ENCODE measurements at regions not wholly inside any gene's neighbourhood (a gene's known extent, or its start where the extent isn't known, plus 50 kb on each side); places are given as distances from the start of the nearest gene placed in this dataset.
"Not testable (repeated sequence)": the region's sequence is repeated elsewhere in the genome, so short reads cannot be mapped to it uniquely, and the experiment has no call there.

DNA sequence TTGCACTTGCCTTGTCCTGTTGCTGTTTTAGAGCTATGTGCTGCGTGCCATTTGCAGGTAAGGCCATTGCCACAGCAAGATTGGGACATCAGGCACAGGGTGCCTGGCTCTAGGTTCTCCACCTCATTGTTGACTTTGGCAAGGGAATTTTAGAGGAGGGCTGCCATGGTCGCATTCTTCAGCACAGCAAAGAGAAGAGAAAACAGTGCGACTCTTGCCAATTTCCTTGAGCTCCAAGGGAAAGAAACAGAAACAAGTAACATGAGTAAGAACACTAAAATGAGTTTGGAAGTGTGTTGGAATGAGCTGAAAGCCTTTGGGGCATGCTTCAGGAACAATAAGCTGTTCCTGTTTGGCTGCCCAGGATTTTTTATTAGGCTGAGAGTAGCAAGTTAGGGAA is 188.1 kb upstream of the IL12B start:
- DNase-seq (ENCODE audit: low read depth) = no peak
- H3K4me3 ChIP-seq (ENCODE audit: low read depth, low read length) = no peak overlapping the region

DNA sequence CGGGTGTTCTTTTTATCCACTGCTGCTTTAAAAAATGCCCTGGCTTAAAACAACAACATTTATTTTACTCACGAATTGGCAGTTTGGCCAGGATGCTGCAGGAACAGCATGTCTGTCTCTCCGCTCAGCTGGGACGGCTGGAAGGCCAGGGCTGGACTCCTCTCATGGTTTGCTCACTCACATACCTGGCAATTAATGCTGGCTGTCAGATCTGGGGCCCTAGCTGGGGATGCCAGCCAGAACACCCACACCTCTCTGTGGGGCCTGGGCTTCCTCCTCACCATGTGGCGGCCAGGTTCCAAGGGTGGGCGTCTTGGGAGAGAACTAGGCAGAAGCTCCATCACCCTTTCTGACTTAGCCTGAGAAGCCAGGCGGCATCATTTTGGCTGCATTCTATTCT is 189.1 kb upstream of the IL12B start:
- DNase-seq (ENCODE audit: low read depth) = no peak

DNA sequence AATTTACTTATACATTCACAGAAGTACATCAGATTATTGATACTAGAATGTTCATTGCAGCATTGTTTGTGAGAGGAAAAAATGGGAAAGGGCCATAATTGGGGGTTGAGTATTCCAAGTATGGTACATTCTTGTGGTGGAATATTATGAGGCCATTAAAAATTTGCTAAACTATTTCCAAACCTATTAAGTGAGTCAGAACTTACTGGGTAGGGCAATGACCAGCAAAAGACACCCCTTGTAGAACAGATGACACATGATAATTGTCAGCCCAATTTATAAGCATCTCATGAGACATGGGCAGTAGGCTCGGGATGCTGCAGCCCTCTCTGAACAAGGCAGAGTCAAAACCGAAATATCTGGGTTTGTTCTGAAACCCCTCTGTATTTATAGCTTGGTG is 192.6 kb upstream of the IL12B start:
- H3K4me3 ChIP-seq (ENCODE audit: low read depth, low read length) = no peak overlapping the region
- no peak for DNase-seq (ENCODE audit: low read depth)

More for the DNA sequence above, 189.1 kb upstream of the IL12B start:
- H3K4me3 ChIP-seq (ENCODE audit: low read depth, low read length) = no peak overlapping the region

DNA sequence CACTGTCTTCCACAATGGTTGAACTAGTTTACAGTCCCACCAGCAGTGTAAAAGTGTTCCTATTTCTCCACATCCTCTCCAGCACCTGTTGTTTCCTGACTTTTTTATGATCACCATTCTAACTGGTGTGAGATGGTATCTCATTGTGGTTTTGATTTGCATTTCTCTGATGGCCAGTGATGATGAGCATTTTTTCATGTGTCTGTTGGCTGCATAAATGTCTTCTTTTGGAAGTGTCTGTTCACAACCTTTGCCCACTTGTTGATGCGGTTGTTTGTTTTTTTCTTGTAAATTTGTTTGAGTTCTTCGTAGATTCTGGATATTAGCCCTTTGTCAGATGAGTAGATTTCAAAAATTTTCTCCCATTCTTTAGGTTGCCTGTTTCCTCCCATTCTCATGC is 194.0 kb upstream of the IL12B start:
- DNase-seq (ENCODE audit: low read depth); H3K4me3 ChIP-seq (ENCODE audit: low read depth, low read length): not testable (repeated sequence)

DNA sequence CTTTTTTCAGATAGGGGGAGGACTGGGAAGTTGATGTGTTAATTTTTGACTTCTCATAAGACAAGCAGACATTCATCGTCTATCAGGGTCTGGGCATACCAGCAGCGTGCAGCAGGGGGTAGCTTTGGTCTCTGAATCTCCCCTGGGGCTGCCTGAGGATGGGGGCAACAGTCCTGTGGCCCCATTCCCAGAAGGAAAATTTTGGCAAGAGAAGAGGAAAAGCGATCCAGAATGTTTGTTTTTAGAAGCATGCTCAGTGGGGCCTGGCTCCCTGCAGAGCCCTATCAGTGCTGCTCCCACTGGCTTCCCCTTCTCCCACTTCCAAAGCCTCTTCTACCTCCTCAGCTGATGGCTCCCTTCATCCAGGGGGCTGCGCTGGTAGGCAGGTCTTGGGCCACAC is 194.8 kb upstream of the IL12B start:
- DNase-seq (ENCODE audit: low read depth) = no peak
- no peak overlapping the region for H3K4me3 ChIP-seq (ENCODE audit: low read depth, low read length)

DNA sequence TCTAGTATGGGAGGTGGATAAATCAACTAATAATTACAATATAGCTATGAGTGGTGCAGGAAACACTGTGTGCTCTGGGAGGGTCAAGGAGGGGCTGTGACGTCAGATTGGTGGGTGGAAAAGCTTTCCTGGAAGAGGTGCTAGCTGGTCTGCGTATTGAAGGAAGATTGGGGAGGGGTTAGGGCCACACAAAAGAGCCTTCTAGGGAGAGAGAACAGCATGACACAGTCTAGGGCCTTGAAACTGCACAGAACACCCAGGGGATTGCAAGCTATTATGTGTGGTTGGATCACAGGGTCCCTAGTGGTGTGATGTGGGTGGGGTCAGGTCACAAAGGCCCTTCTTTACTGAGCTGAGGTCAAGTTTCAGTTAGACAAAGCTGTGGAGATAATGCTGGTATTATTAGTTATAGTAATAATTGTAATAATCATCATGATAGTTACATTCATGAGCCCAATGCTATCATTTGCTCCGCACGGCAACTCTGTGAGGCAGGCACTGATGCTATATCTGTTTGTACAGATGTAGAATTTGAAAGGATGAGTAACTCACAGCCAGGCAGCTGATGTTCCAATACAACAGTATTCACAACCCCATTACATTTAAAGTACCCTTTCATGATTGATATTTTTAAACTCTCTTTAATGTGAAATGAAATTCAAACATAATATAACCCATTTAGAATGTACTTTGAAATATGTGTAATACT is 197.4 kb upstream of the IL12B start:
- no peak for DNase-seq (ENCODE audit: low read depth)
- no peak overlapping the region for H3K4me3 ChIP-seq (ENCODE audit: low read depth, low read length)

DNA sequence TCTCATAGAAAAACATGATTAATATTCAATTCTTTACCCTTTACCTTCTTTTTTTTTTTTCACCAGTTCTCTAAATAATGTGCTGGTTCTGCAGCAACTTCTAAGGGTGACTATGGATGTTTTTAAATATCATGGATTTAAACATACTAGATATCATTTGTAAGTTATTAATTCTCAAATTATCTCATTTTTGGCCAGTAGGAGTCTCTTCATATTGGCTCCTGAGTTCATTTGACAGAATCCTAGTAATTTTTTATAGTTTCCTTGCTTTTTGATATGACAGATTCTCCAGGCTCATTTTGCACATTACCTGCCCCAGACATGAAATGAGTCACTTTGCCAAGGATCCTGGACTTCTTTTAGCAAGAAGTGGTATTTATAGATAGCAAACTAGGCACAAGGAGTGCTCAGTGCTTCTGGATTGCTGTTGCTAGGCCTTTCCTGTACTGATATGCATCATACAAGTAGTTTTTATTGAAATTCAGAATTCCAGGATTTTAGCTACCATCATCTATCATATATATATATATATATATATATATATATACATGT is 201.3 kb upstream of the IL12B start:
- no peak overlapping the region for H3K4me3 ChIP-seq (ENCODE audit: low read depth, low read length)
- no peak for DNase-seq (ENCODE audit: low read depth)

DNA sequence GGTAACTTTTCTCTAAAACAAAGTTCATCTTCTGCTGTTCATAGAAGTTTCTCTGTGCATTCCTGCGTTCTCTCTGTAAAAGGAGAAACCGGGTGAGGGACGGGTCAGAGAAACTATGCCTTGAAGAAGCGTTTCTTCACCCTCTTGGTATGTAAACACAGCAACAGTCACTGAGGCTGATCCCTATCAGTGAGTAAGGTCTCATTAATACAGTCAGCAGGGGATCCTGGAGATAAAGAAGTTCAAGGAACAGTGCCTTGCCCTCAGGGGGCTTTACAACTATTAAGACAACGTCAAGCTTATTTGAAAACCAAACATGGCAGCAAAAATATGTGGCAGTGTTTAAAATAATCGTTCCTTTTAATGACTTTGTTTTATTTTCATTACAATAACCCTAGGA is 202.9 kb upstream of the IL12B start:
- no peak for DNase-seq (ENCODE audit: low read depth)

DNA sequence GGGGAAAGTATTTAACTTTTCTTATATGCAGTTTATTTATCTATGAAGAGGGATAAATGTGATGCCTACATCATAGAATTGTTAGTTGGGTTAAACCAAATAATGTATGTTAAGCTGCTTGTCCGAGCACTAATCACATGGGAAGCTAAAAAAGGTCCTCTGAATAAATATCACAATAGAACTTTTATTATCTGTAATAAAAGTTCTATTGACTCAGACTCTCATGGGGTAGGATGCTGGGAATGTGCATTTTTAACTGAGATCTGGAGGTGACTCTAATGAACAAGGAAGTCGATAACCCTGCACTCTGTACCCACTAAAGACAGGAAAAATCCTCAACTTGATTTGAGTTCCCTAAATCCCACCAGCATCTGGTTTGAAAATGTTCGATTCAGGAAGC is 205.9 kb upstream of the IL12B start:
- DNase-seq (ENCODE audit: low read depth) = no peak
- no peak overlapping the region for H3K4me3 ChIP-seq (ENCODE audit: low read depth, low read length)

More for the DNA sequence above, 202.9 kb upstream of the IL12B start:
- H3K4me3 ChIP-seq (ENCODE audit: low read depth, low read length) = no peak overlapping the region

DNA sequence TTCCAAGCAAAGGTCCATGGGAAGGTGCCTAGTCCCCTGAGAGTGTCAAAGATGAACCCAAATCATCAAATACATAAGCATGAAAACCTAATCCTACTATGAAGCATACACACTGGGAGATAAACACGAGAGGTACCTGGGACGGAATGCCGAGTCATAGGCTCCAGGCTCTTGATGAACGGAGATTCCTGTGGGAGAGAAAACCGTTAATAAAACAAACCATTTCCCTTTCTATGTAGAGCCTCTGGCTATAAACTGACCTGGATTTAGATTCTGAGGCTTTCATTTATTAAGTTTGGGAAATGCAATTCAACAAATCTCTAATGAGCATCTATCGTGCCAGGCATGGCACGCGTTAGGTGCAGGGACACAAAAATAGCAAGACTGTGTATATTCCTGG is 206.4 kb upstream of the IL12B start:
- H3K4me3 ChIP-seq (ENCODE audit: low read depth, low read length) = no peak overlapping the region
- no peak for DNase-seq (ENCODE audit: low read depth)

DNA sequence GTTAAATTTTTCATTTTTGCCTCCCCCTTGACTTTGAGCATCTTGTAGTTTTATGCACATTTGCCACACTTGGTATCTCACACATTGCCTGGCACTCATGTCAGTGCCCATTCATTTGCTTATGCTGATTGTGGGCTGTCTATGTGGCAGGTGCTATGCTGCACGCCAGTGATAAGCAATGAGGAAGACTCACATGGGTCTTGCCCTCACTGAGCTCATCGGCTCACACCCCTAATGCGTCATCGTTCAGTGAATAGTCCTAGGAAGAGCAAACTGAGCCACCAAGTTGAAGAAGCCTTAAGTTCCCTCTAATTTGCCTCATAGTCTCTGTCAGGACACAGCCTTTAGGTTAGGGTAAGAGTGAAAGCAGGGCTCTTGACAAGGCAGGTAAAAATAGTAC is 209.4 kb upstream of the IL12B start:
- no peak overlapping the region for H3K4me3 ChIP-seq (ENCODE audit: low read depth, low read length)
- no peak for DNase-seq (ENCODE audit: low read depth)

DNA sequence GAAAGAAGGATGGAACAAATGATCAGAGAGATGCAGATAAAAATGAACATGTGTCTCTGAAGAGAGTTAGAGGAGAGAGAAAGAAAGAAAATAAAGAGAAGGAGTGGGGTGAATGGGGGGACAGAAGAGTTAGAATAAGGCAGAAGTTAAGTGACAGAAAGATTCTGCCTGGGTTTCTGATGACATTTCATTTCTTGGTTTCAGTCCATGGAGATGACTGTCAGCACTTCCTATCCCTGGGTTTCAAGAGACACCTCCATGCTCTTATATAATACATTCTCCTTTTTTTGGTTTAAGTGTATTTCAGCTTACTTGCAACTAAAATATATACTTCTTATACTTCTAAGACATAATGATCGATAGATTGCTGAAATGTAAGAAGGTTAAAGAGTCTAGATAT is 213.0 kb upstream of the IL12B start:
- DNase-seq (ENCODE audit: low read depth) = no peak
- no peak overlapping the region for H3K4me3 ChIP-seq (ENCODE audit: low read depth, low read length)

DNA sequence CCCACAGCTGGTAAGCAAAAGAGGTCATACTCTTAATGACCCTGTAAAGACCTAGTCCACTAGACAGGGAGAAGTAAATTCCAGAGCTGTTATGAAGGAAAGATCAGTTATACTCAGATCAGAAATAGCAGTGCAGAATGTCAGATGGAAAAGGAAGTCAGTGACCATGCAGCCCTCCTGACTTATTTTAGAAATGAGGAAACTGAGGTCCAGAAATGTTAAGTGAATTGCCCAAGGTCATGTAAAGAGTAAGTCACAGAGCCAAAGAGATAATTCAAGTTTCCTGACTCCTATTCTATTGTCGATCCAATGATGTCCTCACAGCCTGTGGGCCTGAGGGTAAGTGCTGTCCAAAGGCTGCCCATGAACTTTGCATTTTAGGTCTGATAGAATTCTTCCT is 214.9 kb upstream of the IL12B start:
- no peak for DNase-seq (ENCODE audit: low read depth)
- H3K4me3 ChIP-seq (ENCODE audit: low read depth, low read length) = no peak overlapping the region

DNA sequence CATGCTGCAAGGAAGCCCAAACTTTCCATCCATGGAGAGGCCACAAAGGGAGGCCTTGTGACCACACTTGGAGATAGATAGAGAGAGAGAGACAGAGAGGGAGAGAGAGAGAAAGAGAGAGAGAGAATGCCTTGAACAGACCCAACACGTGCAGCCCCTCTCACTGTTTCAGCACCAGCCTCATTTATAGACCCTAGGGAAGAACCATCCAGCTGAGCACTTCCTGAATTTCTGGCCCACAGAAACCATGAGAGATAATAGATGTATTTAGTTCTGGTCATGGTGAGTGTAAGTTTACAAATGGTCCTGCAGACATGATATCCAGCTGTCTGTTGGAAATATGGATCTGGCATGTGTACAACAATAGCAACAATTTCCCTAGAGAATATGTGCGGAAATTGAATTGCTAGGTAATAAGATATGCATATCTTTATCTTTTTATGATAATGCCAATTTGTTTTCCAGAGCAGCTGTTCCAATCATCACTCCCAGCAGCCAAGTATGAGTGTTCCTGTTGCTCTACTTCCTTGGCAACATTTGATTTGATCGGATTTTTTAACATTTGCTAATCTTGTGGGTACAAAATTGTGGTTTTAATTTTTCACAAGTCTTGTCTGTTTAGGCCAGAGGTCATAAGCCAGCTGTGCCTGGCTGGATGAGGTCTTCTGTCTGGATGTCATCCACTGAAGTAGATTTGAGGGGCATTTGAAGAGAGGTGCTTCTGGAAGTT is 217.3 kb upstream of the IL12B start:
- H3K4me3 ChIP-seq (ENCODE audit: low read depth, low read length) = no peak overlapping the region
- DNase-seq (ENCODE audit: low read depth) = no peak

DNA sequence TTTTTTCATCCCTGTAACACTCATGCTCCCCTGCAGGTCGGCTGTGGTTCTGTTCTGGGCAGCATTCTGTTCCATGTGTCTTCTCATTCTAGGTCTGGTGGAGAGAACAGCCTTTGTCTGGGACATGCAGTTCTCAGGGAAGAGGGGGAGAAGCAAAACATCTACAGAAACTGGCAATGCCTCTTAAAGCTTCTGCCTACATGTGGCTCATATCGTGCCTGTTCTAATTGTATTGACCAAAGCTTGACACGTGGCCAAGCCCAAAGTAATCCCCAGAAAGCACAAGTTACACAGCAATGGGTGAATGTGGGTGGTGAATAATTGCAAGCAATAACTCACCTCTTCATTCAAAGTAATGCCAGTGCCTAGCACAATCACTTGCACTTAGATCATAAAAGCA is 218.2 kb upstream of the IL12B start:
- no peak overlapping the region for H3K4me3 ChIP-seq (ENCODE audit: low read depth, low read length)
- DNase-seq (ENCODE audit: low read depth) = no peak

DNA sequence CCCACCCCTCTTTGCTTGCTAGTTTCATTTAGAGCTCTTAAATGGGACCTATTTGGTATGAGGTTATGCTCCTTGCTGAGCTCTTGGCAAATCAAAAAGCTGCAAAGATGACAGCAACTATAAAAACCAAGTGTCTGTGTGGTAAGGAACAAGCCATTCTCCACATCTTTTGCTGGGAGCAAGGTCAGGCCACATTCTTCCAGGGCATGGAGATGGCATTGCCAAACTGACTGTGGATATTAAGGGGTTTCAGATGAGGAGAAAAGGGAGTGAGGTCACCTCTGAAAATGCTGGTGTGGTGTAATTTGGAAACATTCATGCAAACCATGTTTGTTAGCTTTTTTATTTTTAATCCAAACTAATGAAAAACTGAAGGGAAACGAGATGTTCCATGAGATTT is 218.8 kb upstream of the IL12B start:
- no peak for DNase-seq (ENCODE audit: low read depth)
- H3K4me3 ChIP-seq (ENCODE audit: low read depth, low read length) = no peak overlapping the region

DNA sequence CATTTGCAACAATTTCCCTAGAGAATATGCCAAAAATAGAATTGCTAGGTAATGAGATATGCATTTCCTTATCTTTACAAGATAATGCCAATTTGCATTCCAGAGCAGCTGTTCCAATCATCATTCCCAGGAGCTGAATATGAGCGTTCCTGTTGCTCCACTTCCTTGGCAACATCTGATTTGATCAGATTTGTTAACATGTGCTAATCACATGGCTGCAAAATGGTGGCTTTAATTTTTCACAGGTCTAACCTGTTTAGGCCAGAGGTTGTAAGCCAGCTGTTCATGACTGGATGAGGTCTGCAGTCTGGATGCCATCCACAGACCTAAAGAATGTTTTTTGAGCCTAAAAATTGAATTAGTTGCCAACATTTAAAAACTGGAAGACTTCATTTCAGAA is 220.7 kb upstream of the IL12B start:
- H3K4me3 ChIP-seq (ENCODE audit: low read depth, low read length) = no peak overlapping the region
- DNase-seq (ENCODE audit: low read depth) = no peak

DNA sequence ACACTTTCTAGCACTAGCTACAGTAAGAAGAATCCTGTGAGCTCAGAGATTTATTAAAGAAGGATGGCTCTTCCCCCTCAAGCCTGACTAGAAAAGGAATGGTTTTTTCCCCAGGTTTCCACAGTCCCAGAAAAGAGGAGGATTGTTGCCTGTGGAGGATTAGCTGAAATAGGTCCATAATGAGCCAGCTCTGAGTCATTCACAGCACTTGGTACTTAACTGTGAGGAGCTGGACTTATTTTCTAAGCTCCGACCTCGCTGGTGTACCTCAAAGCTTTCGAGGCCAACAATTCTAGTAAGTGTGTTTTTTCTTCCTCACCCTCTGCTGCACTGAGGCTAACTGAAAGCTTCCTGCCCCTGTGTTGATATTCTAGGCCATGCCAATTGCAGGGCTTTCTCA is 222.5 kb upstream of the IL12B start:
- H3K4me3 ChIP-seq (ENCODE audit: low read depth, low read length) = no peak overlapping the region
- DNase-seq (ENCODE audit: low read depth) = peak; percentile 54

DNA sequence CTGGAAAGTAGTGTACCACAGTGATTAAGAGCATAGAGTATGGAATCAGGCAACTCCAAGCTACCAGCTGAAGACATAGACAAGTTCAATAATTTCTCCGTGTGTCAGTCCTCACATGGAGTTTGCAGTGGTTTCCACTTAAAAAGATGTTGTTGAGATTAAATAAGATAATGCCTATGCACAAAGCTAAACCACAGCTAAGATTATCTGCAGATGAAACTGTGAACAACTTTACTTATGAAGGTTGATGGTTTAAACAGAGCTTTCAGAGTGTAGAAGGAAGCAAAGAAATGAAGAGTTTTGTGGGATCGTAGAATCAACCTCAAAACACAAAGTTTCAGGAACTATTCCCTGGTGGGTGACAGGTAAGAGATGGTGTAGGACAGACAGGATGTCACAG is 223.5 kb upstream of the IL12B start:
- no peak for DNase-seq (ENCODE audit: low read depth)

DNA sequence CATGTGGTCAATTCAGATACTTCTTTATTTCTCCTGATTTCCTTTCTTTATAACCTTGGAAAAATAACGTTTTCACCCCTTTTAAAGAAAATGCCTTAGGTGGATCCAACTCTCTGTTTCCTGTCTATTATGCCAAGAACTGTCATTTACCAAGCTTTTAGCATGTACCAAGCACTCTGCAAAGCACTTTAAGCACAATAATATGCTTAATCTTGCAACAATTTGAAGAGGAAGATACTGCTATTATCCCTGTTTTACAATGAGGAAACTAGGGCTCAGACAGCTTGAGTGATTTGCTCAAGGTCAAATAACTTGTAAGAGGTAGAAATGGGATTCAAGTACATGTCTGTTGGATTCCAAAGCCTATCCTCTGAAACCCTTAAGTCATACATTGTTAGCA is 224.8 kb upstream of the IL12B start:
- no peak for DNase-seq (ENCODE audit: low read depth)
- H3K4me3 ChIP-seq (ENCODE audit: low read depth, low read length) = no peak overlapping the region

More for the DNA sequence above, 223.5 kb upstream of the IL12B start:
- no peak overlapping the region for H3K4me3 ChIP-seq (ENCODE audit: low read depth, low read length)

DNA sequence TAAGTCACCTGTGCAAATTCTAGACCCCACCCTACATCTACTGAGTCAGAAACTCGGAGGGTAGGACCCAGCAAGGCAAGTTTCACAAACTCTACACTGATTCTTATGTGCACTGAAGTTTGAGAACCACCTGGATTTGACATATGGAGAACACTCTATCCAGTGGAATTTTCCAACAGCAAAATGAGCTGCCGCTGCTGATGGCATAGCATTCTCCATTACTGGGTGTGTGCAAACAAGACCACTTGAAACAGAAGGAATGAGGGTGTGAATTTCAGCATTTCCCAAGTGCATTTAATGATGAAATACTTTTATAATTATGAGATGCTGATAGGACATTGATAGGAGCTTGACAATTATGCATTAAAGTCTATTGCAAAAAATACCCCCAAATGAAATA is 229.1 kb upstream of the IL12B start:
- DNase-seq (ENCODE audit: low read depth) = no peak
- no peak overlapping the region for H3K4me3 ChIP-seq (ENCODE audit: low read depth, low read length)
